B cell (primary cell): ENCODE measurements at regions not wholly inside any gene's neighbourhood (a gene's known extent, or its start where the extent isn't known, plus 50 kb on each side); places are given as distances from the start of the nearest gene placed in this dataset.

Experiments
- ATAC-seq: fragments of 200-7000 bp; cut with Tn5 transposase; one replicate; pipeline ENCODE4 v1.10.0; 2021; ENCODE audit warnings: low read depth, mild to moderate bottlenecking, moderate number of reproducible peaks, moderate library complexity
- CTCF ChIA-PET: fragments of 350-600 bp; sonication (Branson Sonifier 250); formaldehyde crosslinking; loops from one replicate; lab custom pipeline; 2021; ENCODE audit warnings: antibody characterized with exemption, inconsistent platforms; lab: Charles Lee
- POLR2A ChIA-PET: fragments of 350-600 bp; sonication (Branson Sonifier 250); formaldehyde crosslinking; loops from one replicate; lab custom pipeline; 2021; ENCODE audit warnings: antibody characterized with exemption; lab: Charles Lee
- DNase-seq: peaks from one replicate; pipeline ENCODE4 v3.0.0; 2013
- H2AFZ ChIP-seq: 2 replicates; pipeline ENCODE4 v1.6.1; 2012; ENCODE audit warnings: mild to moderate bottlenecking, low read depth, low read length; ENCODE audit not compliant: insufficient read depth, poor library complexity, severe bottlenecking
- H3K27ac ChIP-seq, 2 donors: 1 replicate in 1 of 2; 2 replicates in 1 of 2; pipeline ENCODE4 v1.5.1; 2012 to 2013; ENCODE audit warnings: low read length in 2 of 2, mild to moderate bottlenecking in 2 of 2, moderate library complexity in 1 of 2
- H3K27me3 ChIP-seq, 4 experiments: fragments of 200-600 bp in 1 of 4; sonication (generic) in 1 of 4; replicated peaks in 1 of 4; 1 replicate in 2 of 4; 2 replicates in 2 of 4; pipeline versions ENCODE4 v1.6.1 to v1.7.0; 2013 to 2016; ENCODE audit warnings: low read length in 3 of 4, mild to moderate bottlenecking in 2 of 4, mixed read lengths in 1 of 4, moderate library complexity in 1 of 4; ENCODE audit not compliant: insufficient read depth in 4 of 4, control insufficient read depth in 3 of 4; ENCODE audit errors: control extremely low read depth in 1 of 4
- H3K36me3 ChIP-seq, 2 experiments: replicated peaks in 1 of 2; 1 replicate in 1 of 2; 2 replicates in 1 of 2; pipeline versions ENCODE4 v1.6.1 to v1.7.1; 2013; ENCODE audit warnings: low read length in 1 of 2; ENCODE audit not compliant: insufficient read depth in 2 of 2, control insufficient read depth in 1 of 2; ENCODE audit errors: control extremely low read depth in 1 of 2, extremely low read depth in 1 of 2
- H3K4me1 ChIP-seq, 2 donors: fragments of 200-600 bp in 1 of 2; sonication (generic) in 1 of 2; 1 replicate in 1 of 2; 2 replicates in 1 of 2; pipeline versions ENCODE4 v1.5.1 to v1.6.1; 2013 to 2017; ENCODE audit warnings: low read length in 2 of 2; ENCODE audit not compliant: control insufficient read depth in 2 of 2, insufficient read depth in 2 of 2
- H3K4me2 ChIP-seq: replicated peaks from 2 replicates; pipeline ENCODE3; 2012; ENCODE audit warnings: mild to moderate bottlenecking, low read depth, low read length; ENCODE audit not compliant: poor library complexity, severe bottlenecking
- H3K4me3 ChIP-seq, 5 experiments: fragments of 200-600 bp in 1 of 5; sonication (generic) in 1 of 5; 1 replicate in 3 of 5; 2 replicates in 2 of 5; pipeline versions ENCODE4 v1.5.1 to v1.7.0; 2011 to 2016; ENCODE audit warnings: low read length in 4 of 5, mild to moderate bottlenecking in 4 of 5, low read depth in 2 of 5, control low read depth in 1 of 5, moderate library complexity in 1 of 5; ENCODE audit not compliant: insufficient read depth in 1 of 5; ENCODE audit errors: control extremely low read depth in 1 of 5, extremely low read depth in 1 of 5
- H3K79me2 ChIP-seq: fragments of 200-600 bp; sonication (generic); one replicate; pipeline ENCODE4 v1.6.0; 2016; ENCODE audit warnings: low read length; ENCODE audit not compliant: control insufficient read depth, insufficient read depth
- H3K9ac ChIP-seq: fragments of 200-600 bp; sonication (generic); 2 replicates; pipeline ENCODE4 v1.6.1; 2017; ENCODE audit warnings: mild to moderate bottlenecking, low read length, moderate library complexity
- H3K9me3 ChIP-seq, 3 donors: one replicate each; pipeline versions ENCODE4 v1.6.1 to v1.7.1; 2013; ENCODE audit warnings: low read length in 2 of 3; ENCODE audit not compliant: control insufficient read depth in 2 of 3, insufficient read depth in 1 of 3; ENCODE audit errors: control extremely low read depth in 1 of 3
- H4K20me1 ChIP-seq: 2 replicates; pipeline ENCODE4 v1.6.0; 2012; ENCODE audit warnings: mild to moderate bottlenecking, low read length; ENCODE audit not compliant: insufficient read depth, control insufficient read depth, poor library complexity, severe bottlenecking
- H3K27ac Mint-ChIP-seq: one replicate; pipeline ENCODE4 v1.8.0; 2021; ENCODE audit warnings: mixed read lengths
- H3K27me3 Mint-ChIP-seq: one replicate; pipeline ENCODE4 v1.8.0; 2021; ENCODE audit warnings: mixed read lengths
- H3K4me1 Mint-ChIP-seq: one replicate; pipeline ENCODE4 v1.8.0; 2021; ENCODE audit warnings: mixed read lengths
- H3K4me3 Mint-ChIP-seq: one replicate; pipeline ENCODE4 v1.8.0; 2021; ENCODE audit warnings: mixed read lengths
- H3K9me3 Mint-ChIP-seq: one replicate; pipeline ENCODE4 v1.8.0; 2022; ENCODE audit warnings: mixed read lengths; ENCODE audit not compliant: insufficient read depth
- CTCF ChIP-seq: fragments of 200-600 bp; IDR thresholded peaks from one replicate; pipeline ENCODE4 v1.8.0; 2022; ENCODE audit warnings: antibody characterized with exemption, mild to moderate bottlenecking
- EZH2 ChIP-seq: IDR thresholded peaks from 2 replicates; pipeline ENCODE4 v1.6.1; 2012; ENCODE audit warnings: borderline replicate concordance, low read depth, mild to moderate bottlenecking, moderate library complexity, low read length; ENCODE audit not compliant: insufficient read depth, poor library complexity, severe bottlenecking
- WGBS: methylation state at CpG from one replicate; pipeline ENCODE4 v1.1.5; 2013; ENCODE audit warnings: missing lambda C conversion rate; ENCODE audit not compliant: insufficient coverage; 5-methylcytosine and 5-hydroxymethylcytosine counted together
- intact Hi-C: fragments of 100-400 bp; cut with micrococcal nuclease; formaldehyde crosslinking; loops from one replicate; pipeline ENCODE4 v1.10.0; 2022

DNA sequence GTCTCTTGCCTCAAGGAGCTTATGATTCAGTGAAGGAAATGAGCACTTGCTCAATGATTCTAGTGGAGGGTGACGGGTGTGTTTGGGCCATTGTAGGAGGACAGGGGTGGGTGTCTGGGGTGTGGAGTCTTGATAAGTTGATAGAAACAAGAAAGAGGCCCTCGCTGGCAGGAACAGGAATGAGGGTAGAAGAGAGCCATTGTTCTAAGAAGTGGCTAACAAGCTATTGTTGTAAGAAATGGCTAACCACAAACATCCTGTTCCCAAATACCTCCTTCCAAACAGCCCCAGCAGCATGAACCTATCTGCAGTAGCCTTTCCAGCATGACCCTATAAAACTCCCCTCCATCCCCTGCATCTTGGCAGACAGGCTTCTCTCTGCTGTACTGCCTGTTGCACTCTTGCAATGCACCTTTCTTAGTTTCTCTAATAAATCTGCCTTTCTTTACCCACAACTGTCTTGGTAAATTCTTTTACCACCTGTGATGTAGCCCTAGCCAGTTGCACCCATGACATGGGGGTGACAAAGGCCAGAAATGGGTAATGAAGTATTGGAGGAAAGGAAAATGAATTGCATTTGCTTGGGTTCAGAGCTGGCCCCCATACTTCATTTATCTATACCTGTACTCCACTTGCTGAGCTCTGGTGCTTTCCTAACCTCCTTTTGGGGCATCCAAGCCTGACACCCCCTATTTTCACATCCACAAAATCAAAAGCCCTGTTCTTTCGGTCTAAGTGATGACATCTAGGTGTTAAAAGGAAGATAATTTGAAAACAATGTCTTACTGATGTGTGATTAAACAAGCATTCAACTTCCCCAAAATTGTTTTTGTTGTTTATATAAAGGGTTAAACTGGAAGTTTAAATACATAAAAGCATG is 389.1 kb downstream of the GRIN2B start:
- Histone ChIP-seq H3K9ac (no peak overlapping the region), H3K27me3 (no peaks in the 10 kb centered on the region), H3K9me3 (peaks cover 0 to 3% (median 0%) of the 10 kb centered on the region in 3 donors), H3K27ac (no peak overlapping the region), H3K4me1 (peaks cover 8 to 10% of the 10 kb centered on the region in 2 donors), H3K79me2 (no peaks in the 10 kb centered on the region), H2AFZ (no peak overlapping the region), H4K20me1 (no peaks in the 10 kb centered on the region), H3K4me2 (no peak overlapping the region), H3K4me3 (no peak overlapping the region), H3K36me3 (no peaks in the 10 kb centered on the region)
- DNase-seq, result no peak
- intact Hi-C loops, result no loop called here
- Mint-ChIP-seq H3K4me3 (no peak overlapping the region), H3K9me3 (no peaks in the 10 kb centered on the region), H3K4me1 (peaks cover 18% of the 10 kb centered on the region), H3K27me3 (no peaks in the 10 kb centered on the region), H3K27ac (no peak overlapping the region)
- TF ChIP-seq CTCF, result no peak
- TF ChIP-seq EZH2, result no peak
- 61% methylated on average over 2 of the region's 3 CpGs for WGBS
- CTCF ChIA-PET, result no interaction called here
- POLR2A ChIA-PET, result no interaction called here
- ATAC-seq, result no peak

DNA sequence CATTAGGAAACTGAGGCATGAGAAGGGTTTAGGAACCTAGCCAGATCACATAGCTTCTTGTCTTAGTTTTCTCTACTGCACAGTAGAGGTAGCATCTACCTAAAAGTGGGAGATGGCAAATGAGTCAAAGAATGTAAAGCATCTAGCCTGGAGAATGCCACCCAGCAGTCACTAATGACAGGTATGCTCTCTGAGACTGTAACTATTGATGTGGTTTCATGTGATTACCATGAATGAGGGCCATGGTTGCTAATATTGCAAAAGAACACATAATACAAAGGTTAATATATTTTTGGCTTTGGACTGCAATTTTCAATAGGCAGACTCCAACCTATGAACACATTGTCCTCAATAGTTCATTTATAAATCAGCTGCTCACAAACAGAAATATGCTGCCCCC is 389.9 kb downstream of the GRIN2B start:
- Histone ChIP-seq H4K20me1 (no peaks in the 10 kb centered on the region), H3K4me2 (no peak overlapping the region), H3K36me3 (no peaks in the 10 kb centered on the region), H3K9me3 (peaks cover 0 to 3% (median 0%) of the 10 kb centered on the region in 3 donors), H3K27ac (no peak overlapping the region), H3K4me1 (peaks cover 8 to 10% of the 10 kb centered on the region in 2 donors), H3K27me3 (no peaks in the 10 kb centered on the region), H2AFZ (no peak overlapping the region), H3K79me2 (no peaks in the 10 kb centered on the region), H3K4me3 (no peak overlapping the region), H3K9ac (no peak overlapping the region)
- ChIA-PET CTCF (no interaction called here), POLR2A (no interaction called here)
- intact Hi-C loops, result no loop called here
- TF ChIP-seq EZH2 (no peak), CTCF (no peak)
- H3K4me3 Mint-ChIP-seq, result no peak overlapping the region
- no peaks in the 10 kb centered on the region for H3K27me3 Mint-ChIP-seq
- H3K27ac Mint-ChIP-seq, result no peak overlapping the region
- peaks cover 18% of the 10 kb centered on the region for H3K4me1 Mint-ChIP-seq
- H3K9me3 Mint-ChIP-seq, result no peaks in the 10 kb centered on the region
- ATAC-seq, result no peak
- no peak for DNase-seq
